Body of pancreas (tissue), 4 donors: ENCODE measurements at regions not wholly inside any gene's neighbourhood (a gene's known extent, or its start where the extent isn't known, plus 50 kb on each side); places are given as distances from the start of the nearest gene placed in this dataset.

Source experiments
- POLR2A ChIP-seq, 3 donors: fragments of 450-650 bp; IDR thresholded peaks; one replicate each; pipeline ENCODE4 v1.6.1; 2016; ENCODE audit warnings: antibody characterized with exemption in 3 of 3, mild to moderate bottlenecking in 2 of 3
- TF ChIP-seq, protein P1 (sequence below), 7 experiments: fragments of 450-650 bp in 4 of 7; fragments of 200-600 bp in 3 of 7; sonication (generic) in 3 of 7; IDR thresholded peaks; one replicate each; pipeline ENCODE4 v1.5.1; 2016 to 2019; ENCODE audit warnings: antibody characterized with exemption in 7 of 7

DNA sequence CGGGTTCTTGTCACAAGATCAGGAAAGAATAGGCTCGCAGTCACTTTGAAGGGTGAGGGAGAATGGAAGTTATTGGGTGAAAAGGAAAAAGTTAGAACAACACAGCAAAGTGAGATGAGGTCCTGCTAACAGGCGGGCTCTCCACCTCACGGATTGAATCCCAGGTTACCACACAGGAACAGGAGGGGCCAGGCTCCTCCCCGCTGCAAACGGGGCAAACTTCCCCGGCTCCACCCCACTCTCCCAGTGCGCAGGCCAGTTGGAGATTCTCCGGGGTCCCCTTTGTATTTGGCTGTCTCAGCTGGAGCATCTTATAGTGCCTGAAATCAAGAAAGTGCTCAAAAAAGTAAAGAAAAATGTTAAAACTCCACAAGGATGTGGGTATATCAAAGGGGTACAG is 78.3 kb upstream of the IPO5 start:
- no peak for TF ChIP-seq POLR2A (IDR thresholded peaks at IDR 0.05)
- TF ChIP-seq, protein P1, sequence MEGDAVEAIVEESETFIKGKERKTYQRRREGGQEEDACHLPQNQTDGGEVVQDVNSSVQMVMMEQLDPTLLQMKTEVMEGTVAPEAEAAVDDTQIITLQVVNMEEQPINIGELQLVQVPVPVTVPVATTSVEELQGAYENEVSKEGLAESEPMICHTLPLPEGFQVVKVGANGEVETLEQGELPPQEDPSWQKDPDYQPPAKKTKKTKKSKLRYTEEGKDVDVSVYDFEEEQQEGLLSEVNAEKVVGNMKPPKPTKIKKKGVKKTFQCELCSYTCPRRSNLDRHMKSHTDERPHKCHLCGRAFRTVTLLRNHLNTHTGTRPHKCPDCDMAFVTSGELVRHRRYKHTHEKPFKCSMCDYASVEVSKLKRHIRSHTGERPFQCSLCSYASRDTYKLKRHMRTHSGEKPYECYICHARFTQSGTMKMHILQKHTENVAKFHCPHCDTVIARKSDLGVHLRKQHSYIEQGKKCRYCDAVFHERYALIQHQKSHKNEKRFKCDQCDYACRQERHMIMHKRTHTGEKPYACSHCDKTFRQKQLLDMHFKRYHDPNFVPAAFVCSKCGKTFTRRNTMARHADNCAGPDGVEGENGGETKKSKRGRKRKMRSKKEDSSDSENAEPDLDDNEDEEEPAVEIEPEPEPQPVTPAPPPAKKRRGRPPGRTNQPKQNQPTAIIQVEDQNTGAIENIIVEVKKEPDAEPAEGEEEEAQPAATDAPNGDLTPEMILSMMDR (IDR thresholded peaks at IDR 0.05) = no peak
